Adrenal gland (tissue), 5 donors: ENCODE measurements at regions not wholly inside any gene's neighbourhood (a gene's known extent, or its start where the extent isn't known, plus 50 kb on each side); places are given as distances from the start of the nearest gene placed in this dataset.

Source experiments
- CTCF ChIP-seq, 6 experiments: fragments of 450-650 bp in 4 of 6; fragments of 200-600 bp in 2 of 6; sonication (generic) in 1 of 6; IDR thresholded peaks; 1 replicate in 5 of 6; 2 replicates in 1 of 6; pipeline versions ENCODE4 v1.5.1 to v1.8.0; 2016 to 2021; ENCODE audit warnings: antibody characterized with exemption in 6 of 6, mild to moderate bottlenecking in 2 of 6, moderate library complexity in 1 of 6
- POLR2A ChIP-seq, 2 donors: fragments of 450-650 bp; IDR thresholded peaks; one replicate each; pipeline ENCODE4 v1.6.1; 2017; ENCODE audit warnings: antibody characterized with exemption in 2 of 2, mild to moderate bottlenecking in 2 of 2, moderate library complexity in 1 of 2
- donor health status: DM: no; HTN: no; CAD: no.

- TF ChIP-seq POLR2A (IDR thresholded peaks at IDR 0.05): no peak
- TF ChIP-seq CTCF (IDR thresholded peaks at IDR 0.05): no peak
Measured at GRCh38 chr1:192099328-192099727, 58.9 kb upstream of the RGS18 start.
